Effector memory CD4-positive, alpha-beta T cell (primary cell): ENCODE measurements at regions not wholly inside any gene's neighbourhood (a gene's known extent, or its start where the extent isn't known, plus 50 kb on each side); places are given as distances from the start of the nearest gene placed in this dataset.

Experiments used
- DNase-seq, 3 donors: peaks; one replicate each; pipeline ENCODE4 v3.0.0-alpha.2; 2020
- H3K27ac ChIP-seq: 2 replicates; pipeline ENCODE4 v1.7.0; 2013; ENCODE audit warnings: mild to moderate bottlenecking, low read length, moderate library complexity; ENCODE audit not compliant: insufficient read depth, poor library complexity, severe bottlenecking
- H3K27me3 ChIP-seq: replicated peaks from 2 replicates; pipeline ENCODE4 v1.7.0; 2013; ENCODE audit warnings: mild to moderate bottlenecking, low read length; ENCODE audit not compliant: insufficient read depth, control insufficient read depth, poor library complexity, severe bottlenecking
- H3K36me3 ChIP-seq: 2 replicates; pipeline ENCODE4 v1.7.0; 2013; ENCODE audit warnings: mild to moderate bottlenecking, low read length, moderate library complexity; ENCODE audit not compliant: control insufficient read depth, insufficient read depth
- H3K4me1 ChIP-seq: 2 replicates; pipeline ENCODE4 v1.7.0; 2013; ENCODE audit warnings: low read length, mild to moderate bottlenecking; ENCODE audit not compliant: control insufficient read depth, insufficient read depth, poor library complexity, severe bottlenecking
- H3K4me3 ChIP-seq: 2 replicates; pipeline ENCODE4 v1.7.0; 2013; ENCODE audit warnings: low read length, low read depth, mild to moderate bottlenecking; ENCODE audit not compliant: insufficient read depth, poor library complexity, severe bottlenecking
- H3K9me3 ChIP-seq: 2 replicates; pipeline ENCODE4 v1.7.0; 2013; ENCODE audit warnings: mild to moderate bottlenecking, low read length, moderate library complexity; ENCODE audit not compliant: control insufficient read depth

- Histone ChIP-seq H3K36me3 (no peaks in the 10 kb centered on the region), H3K4me3 (no peak overlapping the region), H3K27me3 (no peaks in the 10 kb centered on the region), H3K27ac (no peak overlapping the region), H3K9me3 (no peaks in the 10 kb centered on the region), H3K4me1 (no peaks in the 10 kb centered on the region)
- DNase-seq: no peak
Measured at GRCh38 chr10:78871796-78872195, 197.0 kb upstream of the ZMIZ1 start.

DNA sequence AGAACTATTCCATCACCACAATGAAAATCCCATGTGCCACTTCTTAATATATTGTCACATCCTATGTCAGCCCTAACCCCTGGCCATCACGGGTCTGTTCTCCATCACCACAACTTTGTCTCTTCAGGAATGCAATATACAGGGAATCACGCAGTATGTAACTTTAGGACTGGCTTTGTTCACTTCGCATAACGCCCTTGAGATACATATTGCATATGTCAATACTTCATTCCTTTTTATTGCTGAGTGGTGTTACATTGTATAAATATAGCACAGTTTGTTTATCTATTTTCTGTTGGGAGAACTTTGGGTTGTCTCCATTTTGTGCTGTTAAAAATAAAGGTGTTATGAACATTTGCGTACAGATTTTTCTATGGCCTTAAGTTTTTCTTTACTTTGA, 195.4 kb upstream of the ZMIZ1 start:
- no peaks in the 10 kb centered on the region for H3K9me3 ChIP-seq
- no peaks in the 10 kb centered on the region for H3K27me3 ChIP-seq
- DNase-seq: no peak
- no peak overlapping the region for H3K4me3 ChIP-seq
- H3K36me3 ChIP-seq: no peaks in the 10 kb centered on the region
- H3K27ac ChIP-seq: no peak overlapping the region
- H3K4me1 ChIP-seq: no peaks in the 10 kb centered on the region

DNA sequence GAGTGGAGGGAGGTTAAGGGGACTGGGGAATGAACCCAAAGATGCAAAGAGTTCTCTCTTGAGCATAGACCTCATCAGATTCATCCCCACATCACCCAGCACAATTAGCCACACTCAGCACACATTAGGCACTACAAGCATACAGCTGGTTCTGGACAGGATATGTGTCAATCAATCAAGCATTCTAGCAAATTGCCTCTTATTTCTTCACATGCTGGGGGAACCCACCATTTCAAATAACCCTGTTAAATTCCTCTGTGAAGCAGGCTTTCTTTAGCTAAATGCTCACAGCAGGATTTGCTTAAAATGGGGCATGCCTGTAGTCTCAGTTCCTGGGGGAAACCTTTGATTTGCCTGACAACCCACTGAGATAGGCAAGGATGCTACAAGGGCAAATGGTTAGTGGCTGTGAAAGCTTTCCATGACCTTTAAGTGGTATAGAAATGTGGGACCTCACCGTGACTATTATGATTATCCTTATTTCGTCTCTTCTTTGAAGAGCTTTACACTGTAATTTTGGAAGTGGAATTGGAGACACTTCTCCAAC, 193.4 kb upstream of the ZMIZ1 start:
- H3K9me3 ChIP-seq: no peaks in the 10 kb centered on the region
- no peak overlapping the region for H3K4me3 ChIP-seq
- no peak overlapping the region for H3K27ac ChIP-seq
- DNase-seq: no peak
- no peaks in the 10 kb centered on the region for H3K36me3 ChIP-seq
- no peaks in the 10 kb centered on the region for H3K27me3 ChIP-seq
- H3K4me1 ChIP-seq: no peaks in the 10 kb centered on the region

GRCh38 chr10:78875932-78876331, 192.8 kb upstream of the ZMIZ1 start:
- Histone ChIP-seq H3K4me3 (no peak overlapping the region), H3K9me3 (no peaks in the 10 kb centered on the region), H3K4me1 (no peaks in the 10 kb centered on the region), H3K27ac (no peak overlapping the region), H3K27me3 (no peaks in the 10 kb centered on the region), H3K36me3 (no peaks in the 10 kb centered on the region)
- no peak for DNase-seq

- no peaks in the 10 kb centered on the region for H3K9me3 ChIP-seq
- no peak overlapping the region for H3K4me3 ChIP-seq
Measured at GRCh38 chr10:78876449-78876848, 192.3 kb upstream of the ZMIZ1 start.

GRCh38 chr10:78879621-78880020, 189.1 kb upstream of the ZMIZ1 start:
- no peaks in the 10 kb centered on the region for H3K9me3 ChIP-seq
- H3K36me3 ChIP-seq: no peaks in the 10 kb centered on the region
- H3K27ac ChIP-seq: no peak overlapping the region
- H3K4me1 ChIP-seq: no peaks in the 10 kb centered on the region
- no peak overlapping the region for H3K4me3 ChIP-seq
- DNase-seq: no peak
- H3K27me3 ChIP-seq: no peaks in the 10 kb centered on the region

More at GRCh38 chr10:78876449-78876848, 192.3 kb upstream of the ZMIZ1 start:
- no peak for DNase-seq
- H3K27me3 ChIP-seq: no peaks in the 10 kb centered on the region
- no peaks in the 10 kb centered on the region for H3K36me3 ChIP-seq
- no peak overlapping the region for H3K27ac ChIP-seq
- H3K4me1 ChIP-seq: no peaks in the 10 kb centered on the region

- Histone ChIP-seq H3K9me3 (peaks cover 5% of the 10 kb centered on the region), H3K36me3 (no peaks in the 10 kb centered on the region), H3K4me1 (no peaks in the 10 kb centered on the region), H3K27me3 (no peaks in the 10 kb centered on the region), H3K27ac (no peak overlapping the region), H3K4me3 (no peak overlapping the region)
- DNase-seq: no peak
Measured at GRCh38 chr10:78886129-78886528, 182.6 kb upstream of the ZMIZ1 start.

DNA sequence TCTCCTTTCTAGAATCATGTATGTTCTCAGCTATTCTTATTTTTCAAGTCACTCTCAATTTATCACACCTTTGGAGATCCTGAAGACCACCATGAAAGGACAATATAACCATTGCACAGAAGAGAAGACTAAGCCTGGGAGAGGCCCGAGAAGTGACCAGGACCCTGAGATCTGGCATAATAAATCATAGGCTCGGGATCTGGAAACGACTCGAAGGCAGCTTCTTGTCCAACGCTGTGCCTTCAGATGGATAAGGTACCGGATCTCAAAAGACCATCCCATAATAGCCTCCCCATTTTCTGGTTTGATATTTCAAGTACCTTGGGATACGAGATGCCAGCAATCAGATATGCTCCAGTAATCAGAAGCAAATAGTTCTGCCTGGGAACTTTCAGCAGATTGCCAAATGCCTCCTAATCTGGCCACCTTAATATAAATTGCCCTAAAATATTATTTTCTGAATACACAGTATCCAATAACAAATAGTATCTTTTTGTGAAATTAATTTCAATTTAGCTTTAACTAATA, 179.2 kb upstream of the ZMIZ1 start:
- Histone ChIP-seq H3K4me3 (no peak overlapping the region), H3K27me3 (no peaks in the 10 kb centered on the region), H3K9me3 (peaks cover 5% of the 10 kb centered on the region), H3K4me1 (no peaks in the 10 kb centered on the region), H3K36me3 (no peaks in the 10 kb centered on the region), H3K27ac (no peak overlapping the region)
- no peak for DNase-seq

DNA sequence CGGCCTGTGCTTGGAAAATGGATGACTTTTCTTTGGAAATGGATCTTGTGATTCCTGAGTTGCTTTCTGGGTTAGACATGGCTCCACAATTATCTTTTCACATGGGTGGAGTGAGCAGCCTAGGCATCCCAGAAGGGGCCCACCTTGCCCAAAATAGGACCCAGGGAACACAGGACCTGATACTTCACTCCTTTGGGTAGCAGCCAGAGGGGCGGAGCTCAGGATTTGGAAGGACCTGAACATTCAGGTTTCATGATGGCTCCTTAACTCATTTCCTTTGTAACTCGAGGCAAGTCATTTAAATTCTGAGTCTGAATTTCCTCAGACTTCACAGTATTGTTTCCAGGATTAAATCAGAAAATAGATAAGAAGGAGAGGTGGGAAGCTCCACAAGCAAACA, 178.3 kb upstream of the ZMIZ1 start:
- H3K27ac ChIP-seq: no peak overlapping the region
- DNase-seq: no peak
- no peaks in the 10 kb centered on the region for H3K36me3 ChIP-seq
- H3K4me1 ChIP-seq: no peaks in the 10 kb centered on the region
- H3K27me3 ChIP-seq: no peaks in the 10 kb centered on the region
- H3K9me3 ChIP-seq: peaks cover 5% of the 10 kb centered on the region
- no peak overlapping the region for H3K4me3 ChIP-seq

DNA sequence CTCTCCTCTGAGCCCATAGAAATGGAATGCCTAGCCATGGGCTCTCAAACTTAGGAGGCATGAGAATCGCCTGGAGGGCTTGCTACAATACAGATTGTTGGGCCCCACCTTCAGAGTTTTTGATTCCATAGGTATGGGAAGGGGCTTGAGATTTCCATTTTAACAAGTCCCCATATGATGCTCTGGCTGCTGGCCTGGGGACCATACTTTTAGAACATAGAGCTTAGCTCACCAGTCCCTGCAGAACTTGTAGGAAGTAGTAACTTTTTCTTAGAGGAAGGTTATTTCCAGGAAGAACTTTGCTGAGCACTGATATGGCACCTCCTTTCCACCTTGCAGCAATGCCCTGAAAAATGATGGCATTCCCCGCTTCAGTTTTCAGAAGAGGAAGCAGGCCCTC, 177.0 kb upstream of the ZMIZ1 start:
- Histone ChIP-seq H3K4me3 (no peak overlapping the region), H3K27me3 (no peaks in the 10 kb centered on the region), H3K9me3 (no peaks in the 10 kb centered on the region), H3K36me3 (no peaks in the 10 kb centered on the region), H3K27ac (no peak overlapping the region), H3K4me1 (no peaks in the 10 kb centered on the region)
- no peak for DNase-seq
